OCI-LY3 (cell line): ENCODE measurements at regions not wholly inside any gene's neighbourhood (a gene's known extent, or its start where the extent isn't known, plus 50 kb on each side); places are given as distances from the start of the nearest gene placed in this dataset.

Experiments used
- H2AFZ ChIP-seq: fragments of 200-600, 300-600 bp; shearing (Covaris generic); 2 replicates; pipeline ENCODE4 v1.6.0; 2014; ENCODE audit warnings: antibody characterized with exemption, low read depth, low read length
- H3K27ac ChIP-seq: fragments of 200-600, 300-600 bp; sonication (generic); 2 replicates; pipeline ENCODE4 v1.5.1; 2014; ENCODE audit warnings: mild to moderate bottlenecking, low read length, moderate library complexity, mixed read lengths
- H3K27me3 ChIP-seq: fragments of 200-600, 300-600 bp; sonication (generic); 2 replicates; pipeline ENCODE4 v1.6.1; 2014; ENCODE audit warnings: low read depth, low read length, mixed read lengths
- H3K36me3 ChIP-seq: fragments of 200-600, 300-600 bp; sonication (generic); replicated peaks from 2 replicates; pipeline ENCODE3; 2014; ENCODE audit warnings: low read depth, low read length, mixed read lengths
- H3K4me1 ChIP-seq: fragments of 300-600, 200-600 bp; sonication (generic); 2 replicates; pipeline ENCODE4 v1.6.1; 2014; ENCODE audit warnings: low read length, mixed read lengths
- H3K4me2 ChIP-seq: fragments of 200-600, 300-600 bp; sonication (generic); 2 replicates; pipeline ENCODE4 v1.6.1; 2014; ENCODE audit warnings: low read length, mixed read lengths
- H3K4me3 ChIP-seq: fragments of 300-600, 200-600 bp; sonication (generic); 2 replicates; pipeline ENCODE4 v1.5.1; 2014; ENCODE audit warnings: antibody characterized with exemption, mild to moderate bottlenecking, low read length, moderate library complexity
- H3K79me2 ChIP-seq: fragments of 300-600, 200-600 bp; shearing (Covaris generic); 2 replicates; pipeline ENCODE4 v1.6.1; 2014; ENCODE audit warnings: mild to moderate bottlenecking, low read length, mixed read lengths
- H3K9ac ChIP-seq: fragments of 300-600, 200-600 bp; shearing (Covaris generic); 2 replicates; pipeline ENCODE4 v1.6.0; 2014; ENCODE audit warnings: mild to moderate bottlenecking, low read length, moderate library complexity
- H3K9me3 ChIP-seq: fragments of 200-600, 300-600 bp; shearing (Covaris generic); 2 replicates; pipeline ENCODE4 v1.6.1; 2014; ENCODE audit warnings: low read length, mixed read lengths; ENCODE audit not compliant: insufficient read depth
- H4K20me1 ChIP-seq: fragments of 200-600, 300-600 bp; sonication (generic); 2 replicates; pipeline ENCODE4 v1.6.1; 2016; ENCODE audit warnings: low read length, mixed read lengths; ENCODE audit not compliant: insufficient read depth
- CTCF ChIP-seq: fragments of 200-600, 300-600 bp; sonication (generic); IDR thresholded peaks from 2 replicates; pipeline ENCODE4 v1.5.1; 2014; ENCODE audit warnings: antibody characterized with exemption, low read length, low read depth
- EZH2phosphoT487 ChIP-seq: fragments of 200-600 bp; shearing (Covaris generic); IDR thresholded peaks from 2 replicates; pipeline ENCODE4 v1.6.1; 2018; ENCODE audit warnings: antibody characterized with exemption, mixed run types, low read depth

- TF ChIP-seq EZH2phosphoT487 (no peak), CTCF (no peak)
- no peak overlapping the region for H3K4me3 ChIP-seq
- H3K79me2 ChIP-seq, result no peaks in the 10 kb centered on the region
- peaks cover 23% of the 10 kb centered on the region for H3K4me1 ChIP-seq
- H3K9me3 ChIP-seq, result no peaks in the 10 kb centered on the region
- H2AFZ ChIP-seq, result no peak overlapping the region
- no peaks in the 10 kb centered on the region for H4K20me1 ChIP-seq
- H3K27me3 ChIP-seq, result no peaks in the 10 kb centered on the region
- no peak overlapping the region for H3K9ac ChIP-seq
- H3K36me3 ChIP-seq, result no peaks in the 10 kb centered on the region
- no peak overlapping the region for H3K27ac ChIP-seq
- 0 out of 2 replicates have a peak overlapping the region, but pooled peaks have one; percentile 18 for H3K4me2 ChIP-seq
Observed at GRCh38 chr5:57032151-57032551, 80.2 kb upstream of the MIER3 start.

- no peaks in the 10 kb centered on the region for H3K27me3 ChIP-seq
- H4K20me1 ChIP-seq, result no peaks in the 10 kb centered on the region
- H3K9me3 ChIP-seq, result no peaks in the 10 kb centered on the region
- no peaks in the 10 kb centered on the region for H3K79me2 ChIP-seq
- H3K36me3 ChIP-seq, result no peaks in the 10 kb centered on the region
- peaks cover 23% of the 10 kb centered on the region for H3K4me1 ChIP-seq
- TF ChIP-seq EZH2phosphoT487 (no peak), CTCF (no peak)
- no peak overlapping the region for H3K4me3 ChIP-seq
- no peak overlapping the region for H3K27ac ChIP-seq
- no peak overlapping the region for H2AFZ ChIP-seq
- no peak overlapping the region for H3K4me2 ChIP-seq
- no peak overlapping the region for H3K9ac ChIP-seq
Observed at GRCh38 chr5:57033103-57033502, 81.2 kb upstream of the MIER3 start.

- no peaks in the 10 kb centered on the region for H4K20me1 ChIP-seq
- no peaks in the 10 kb centered on the region for H3K36me3 ChIP-seq
- H3K4me2 ChIP-seq, result no peak overlapping the region
- H2AFZ ChIP-seq, result no peak overlapping the region
- no peak overlapping the region for H3K27ac ChIP-seq
- H3K4me3 ChIP-seq, result no peak overlapping the region
- H3K4me1 ChIP-seq, result peaks cover 23% of the 10 kb centered on the region
- no peak overlapping the region for H3K9ac ChIP-seq
- TF ChIP-seq EZH2phosphoT487 (no peak), CTCF (no peak)
- no peaks in the 10 kb centered on the region for H3K79me2 ChIP-seq
- H3K9me3 ChIP-seq, result no peaks in the 10 kb centered on the region
- no peaks in the 10 kb centered on the region for H3K27me3 ChIP-seq
Observed at GRCh38 chr5:57033503-57033902, 81.6 kb upstream of the MIER3 start.

GRCh38 chr5:57034201-57034916 is 82.4 kb upstream of the MIER3 start:
- Histone ChIP-seq H3K79me2 (no peaks in the 10 kb centered on the region), H4K20me1 (no peaks in the 10 kb centered on the region), H3K9ac (no peak overlapping the region), H2AFZ (no peak overlapping the region), H3K4me2 (no peak overlapping the region), H3K9me3 (no peaks in the 10 kb centered on the region), H3K4me3 (no peak overlapping the region), H3K4me1 (peaks cover 23% of the 10 kb centered on the region), H3K27me3 (no peaks in the 10 kb centered on the region), H3K36me3 (no peaks in the 10 kb centered on the region), H3K27ac (no peak overlapping the region)
- TF ChIP-seq CTCF (no peak), EZH2phosphoT487 (no peak)
